Activated naive CD4-positive, alpha-beta T cell treated with anti-CD3 and anti-CD28 coated beads, Interleukin-2, amount 50 U/mL, for 24 hours (primary cell): ENCODE measurements at regions not wholly inside any gene's neighbourhood (a gene's known extent, or its start where the extent isn't known, plus 50 kb on each side); places are given as distances from the start of the nearest gene placed in this dataset.
A peak's percentile ranks its signal among the peaks of the same experiment; 100 is the strongest.

Experiments
- H3K27ac Mint-ChIP-seq: one replicate; pipeline ENCODE4 v1.8.0; 2021; ENCODE audit warnings: mild to moderate bottlenecking, mixed read lengths
- H3K27me3 Mint-ChIP-seq: one replicate; pipeline ENCODE4 v1.8.0; 2021; ENCODE audit warnings: mixed read lengths
- H3K36me3 Mint-ChIP-seq: one replicate; pipeline ENCODE4 v1.8.0; 2021; ENCODE audit warnings: mixed read lengths
- H3K4me1 Mint-ChIP-seq: one replicate; pipeline ENCODE4 v1.8.0; 2021; ENCODE audit warnings: mixed read lengths
- H3K4me3 Mint-ChIP-seq: one replicate; pipeline ENCODE4 v1.8.0; 2021; ENCODE audit warnings: mild to moderate bottlenecking, mixed read lengths
- H3K9me3 Mint-ChIP-seq: one replicate; pipeline ENCODE4 v1.8.0; 2021; ENCODE audit warnings: mixed read lengths

DNA sequence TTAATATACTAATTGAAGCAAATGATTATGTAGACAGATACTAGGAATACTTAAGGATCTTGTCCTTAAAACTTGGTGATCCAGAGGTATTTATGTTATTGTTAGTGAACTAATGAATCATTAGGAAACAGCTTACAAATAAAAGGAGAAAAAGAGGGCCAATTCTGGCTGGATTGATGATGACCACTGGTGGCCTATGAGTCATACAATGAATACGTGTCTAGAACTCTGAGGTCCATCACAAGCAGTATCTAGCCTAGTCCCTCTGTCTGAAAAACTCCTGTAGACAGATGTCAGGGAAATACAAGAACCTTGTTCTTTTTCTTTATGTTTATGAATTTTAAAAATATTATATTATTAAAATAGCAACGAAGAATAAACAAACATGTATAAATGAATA, 51.7 kb upstream of the RTL1 start:
- Mint-ChIP-seq H3K27me3 (peaks cover 15% of the 10 kb centered on the region), H3K4me3 (no peak overlapping the region), H3K9me3 (no peaks in the 10 kb centered on the region), H3K36me3 (no peaks in the 10 kb centered on the region), H3K4me1 (no peaks in the 10 kb centered on the region), H3K27ac (no peak overlapping the region)

DNA sequence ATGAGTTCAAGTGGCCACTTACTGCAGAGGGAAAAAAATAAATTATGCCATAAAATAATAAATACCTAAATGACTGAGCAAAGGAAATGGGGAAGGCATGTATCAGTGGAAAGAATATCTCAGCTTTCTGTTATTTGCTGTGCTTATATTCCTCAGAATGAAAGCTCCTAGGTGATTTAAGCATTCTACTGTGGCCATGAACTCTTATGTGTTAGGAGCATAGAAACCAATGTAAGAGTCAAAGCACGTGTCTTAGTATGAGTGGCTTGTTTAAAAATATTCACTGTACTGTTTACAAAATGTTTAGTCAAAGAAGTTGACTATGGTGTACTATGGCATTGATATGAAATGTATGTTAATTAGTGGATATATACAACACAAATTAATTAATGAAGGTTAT, 59.0 kb upstream of the RTL1 start:
- no peaks in the 10 kb centered on the region for H3K36me3 Mint-ChIP-seq
- peaks cover 19% of the 10 kb centered on the region for H3K27me3 Mint-ChIP-seq
- no peaks in the 10 kb centered on the region for H3K9me3 Mint-ChIP-seq
- H3K4me1 Mint-ChIP-seq, result no peaks in the 10 kb centered on the region
- no peak overlapping the region for H3K4me3 Mint-ChIP-seq
- no peak overlapping the region for H3K27ac Mint-ChIP-seq

DNA sequence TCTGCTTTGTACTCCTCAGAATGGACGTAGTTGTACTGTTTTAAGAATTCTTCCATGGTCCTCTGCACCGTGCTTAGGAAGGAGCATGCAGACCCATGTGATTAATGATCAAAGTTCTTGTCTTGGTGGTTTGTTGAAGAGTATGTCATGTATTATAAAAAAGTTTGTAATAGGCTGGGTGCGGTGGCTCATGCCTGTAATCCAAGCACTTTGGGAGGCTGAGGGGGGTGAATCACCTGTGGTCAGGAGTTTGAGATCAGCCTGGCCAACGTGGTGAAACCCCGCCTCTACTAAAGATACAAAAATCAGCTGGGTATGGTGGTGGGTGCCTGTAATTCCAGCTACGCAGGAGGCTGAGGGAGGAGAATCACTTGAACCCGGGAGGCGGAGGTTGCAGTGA, 61.8 kb upstream of the RTL1 start:
- Mint-ChIP-seq H3K4me1 (no peaks in the 10 kb centered on the region), H3K4me3 (no peak overlapping the region), H3K36me3 (no peaks in the 10 kb centered on the region), H3K27ac (no peak overlapping the region), H3K9me3 (no peaks in the 10 kb centered on the region), H3K27me3 (peaks cover 10% of the 10 kb centered on the region)

DNA sequence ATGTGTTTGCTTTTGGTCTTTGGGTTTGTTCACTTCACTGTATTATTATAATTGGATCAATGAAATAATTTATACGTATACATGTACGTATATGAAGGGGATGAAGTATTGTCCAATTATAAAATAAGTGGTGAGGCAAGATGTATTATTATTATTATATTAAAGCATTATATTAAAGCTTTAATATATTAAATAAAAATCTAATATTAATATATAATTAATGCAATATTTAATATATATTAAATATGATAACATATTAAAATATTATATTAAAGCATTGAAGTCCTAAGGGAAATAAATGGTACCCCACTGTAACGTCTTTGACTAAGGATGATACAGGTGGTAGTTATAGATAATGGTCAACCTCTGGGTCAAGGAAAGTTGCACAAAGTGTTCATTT, 63.7 kb upstream of the RTL1 start:
- no peaks in the 10 kb centered on the region for H3K9me3 Mint-ChIP-seq
- no peaks in the 10 kb centered on the region for H3K4me1 Mint-ChIP-seq

DNA sequence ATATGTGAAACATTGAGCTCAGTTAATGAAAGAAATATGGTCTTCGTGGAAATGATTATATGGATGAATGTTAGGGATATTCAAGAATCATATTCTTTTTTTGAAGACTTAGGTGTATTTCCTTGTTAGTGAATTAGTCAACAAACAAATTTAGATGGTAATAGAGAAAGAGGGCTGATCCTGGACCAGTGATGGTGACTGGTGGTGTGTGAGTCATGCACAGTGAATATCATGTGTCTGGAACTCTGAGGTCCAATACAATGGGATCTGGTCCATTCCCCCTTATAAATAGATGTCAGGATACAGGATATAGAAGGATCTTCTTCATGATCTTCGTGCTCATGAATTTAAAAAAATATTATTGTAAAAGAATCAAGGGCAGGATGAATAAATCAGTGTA, 64.4 kb upstream of the RTL1 start:
- no peaks in the 10 kb centered on the region for H3K9me3 Mint-ChIP-seq
- H3K4me3 Mint-ChIP-seq, result no peak overlapping the region
- H3K36me3 Mint-ChIP-seq, result no peaks in the 10 kb centered on the region
- no peaks in the 10 kb centered on the region for H3K4me1 Mint-ChIP-seq
- peaks cover 11% of the 10 kb centered on the region for H3K27me3 Mint-ChIP-seq
- no peak overlapping the region for H3K27ac Mint-ChIP-seq

More for the DNA sequence above, 63.7 kb upstream of the RTL1 start:
- Mint-ChIP-seq H3K27ac (no peak overlapping the region), H3K36me3 (no peaks in the 10 kb centered on the region), H3K27me3 (peaks cover 5% of the 10 kb centered on the region), H3K4me3 (no peak overlapping the region)

DNA sequence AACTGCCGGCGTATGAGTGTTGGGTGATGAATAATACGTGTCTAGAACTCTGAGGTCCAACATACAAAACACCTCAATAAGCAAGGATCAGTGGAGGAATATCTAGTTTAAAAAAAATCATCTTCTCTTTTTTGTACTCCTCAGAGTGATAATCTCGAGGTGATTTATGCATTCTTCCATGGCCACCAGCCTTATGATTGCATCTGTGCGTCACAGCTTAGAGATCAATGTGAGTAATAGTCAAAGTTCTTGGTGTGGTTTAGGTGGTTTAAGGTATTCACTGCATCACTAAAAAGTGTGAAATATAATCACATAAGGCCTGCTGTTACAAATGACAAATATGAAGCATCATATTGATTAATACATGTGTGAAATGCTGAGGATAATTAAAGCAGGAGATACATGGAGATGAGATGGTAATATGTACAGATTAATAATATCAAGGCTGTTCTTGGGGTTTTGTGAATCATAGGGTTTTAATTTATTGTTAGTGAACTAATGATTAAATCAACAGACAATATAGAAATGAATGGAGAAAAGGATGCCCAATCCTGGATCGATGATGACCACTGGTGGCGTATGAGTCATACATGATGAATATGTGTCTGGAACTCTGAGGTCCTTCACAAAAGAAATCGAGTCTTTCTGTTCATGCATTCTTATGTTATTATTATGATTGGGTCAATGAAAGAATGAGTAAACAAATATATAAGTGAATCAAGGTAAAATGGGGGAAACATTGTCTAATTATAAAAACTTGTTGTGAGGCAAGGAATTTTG, 68.8 kb upstream of the RTL1 start:
- Mint-ChIP-seq H3K36me3 (no peaks in the 10 kb centered on the region), H3K27ac (no peak overlapping the region), H3K4me1 (no peaks in the 10 kb centered on the region), H3K4me3 (no peak overlapping the region), H3K9me3 (no peaks in the 10 kb centered on the region), H3K27me3 (peaks cover 7% of the 10 kb centered on the region)

DNA sequence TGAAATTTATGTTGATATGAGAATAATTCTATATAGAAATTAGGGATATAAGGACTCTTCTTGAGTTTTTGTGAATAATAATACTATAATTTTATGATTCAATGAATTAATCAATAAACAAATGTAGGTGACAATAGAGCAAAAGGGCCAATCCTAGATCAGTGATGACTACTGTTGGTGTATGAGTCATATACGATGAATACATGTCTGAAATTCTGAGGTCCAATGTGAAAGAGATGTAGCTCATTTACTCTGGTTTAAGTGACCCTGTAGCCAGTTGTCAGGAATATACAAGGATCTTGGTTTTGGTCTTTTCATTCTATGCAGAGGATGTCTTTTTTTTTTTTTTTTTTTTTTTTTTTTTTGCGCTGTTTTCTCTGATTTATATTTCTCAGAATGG, 72.1 kb upstream of the RTL1 start:
- Mint-ChIP-seq H3K27ac (no peak overlapping the region), H3K9me3 (no peaks in the 10 kb centered on the region), H3K4me1 (no peaks in the 10 kb centered on the region), H3K36me3 (no peaks in the 10 kb centered on the region), H3K4me3 (no peak overlapping the region), H3K27me3 (peaks cover 14% of the 10 kb centered on the region)

DNA sequence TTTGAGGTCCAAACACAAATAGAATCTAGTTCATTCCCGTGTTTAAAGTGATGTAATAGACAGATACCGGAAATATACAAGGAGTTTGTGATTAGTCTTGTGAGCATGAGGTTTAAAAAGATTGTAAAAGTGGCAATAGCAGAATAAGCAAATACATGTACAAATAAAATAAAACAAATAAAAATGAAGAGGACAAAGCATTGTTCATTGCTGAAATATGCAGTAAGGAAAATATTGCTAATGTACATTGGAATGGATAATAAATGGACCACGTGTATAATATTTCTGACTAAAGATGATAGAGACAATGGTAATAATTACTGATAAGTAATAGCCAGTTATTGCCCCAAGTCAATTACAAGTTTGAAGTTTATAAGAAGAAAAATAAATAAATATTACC, 75.6 kb upstream of the RTL1 start:
- no peaks in the 10 kb centered on the region for H3K36me3 Mint-ChIP-seq
- H3K27me3 Mint-ChIP-seq, result peaks cover 18% of the 10 kb centered on the region
- H3K4me1 Mint-ChIP-seq, result no peaks in the 10 kb centered on the region
- no peaks in the 10 kb centered on the region for H3K9me3 Mint-ChIP-seq
- no peak overlapping the region for H3K4me3 Mint-ChIP-seq
- no peak overlapping the region for H3K27ac Mint-ChIP-seq

DNA sequence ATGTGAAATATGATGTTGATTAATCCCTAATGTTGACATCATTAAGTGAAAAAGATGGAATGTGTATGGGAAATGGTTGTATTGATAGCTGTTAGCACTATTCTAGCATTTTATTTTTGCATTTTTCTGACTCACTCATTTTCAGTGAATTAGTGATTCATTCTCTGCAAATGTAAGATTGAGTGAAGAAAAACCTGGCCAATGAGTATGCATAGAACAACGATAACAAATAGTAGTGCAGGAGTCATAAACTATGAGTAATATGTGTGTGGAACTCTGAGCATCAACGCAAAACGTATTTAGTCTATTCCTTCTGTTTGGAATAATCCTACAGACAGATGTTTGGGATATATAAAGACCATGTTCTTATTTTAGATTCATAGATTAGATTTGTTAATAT, 76.3 kb upstream of the RTL1 start:
- H3K4me1 Mint-ChIP-seq, result no peaks in the 10 kb centered on the region
- no peak overlapping the region for H3K4me3 Mint-ChIP-seq
- no peaks in the 10 kb centered on the region for H3K36me3 Mint-ChIP-seq
- peaks cover 18% of the 10 kb centered on the region for H3K27me3 Mint-ChIP-seq
- H3K27ac Mint-ChIP-seq, result no peak overlapping the region
- no peaks in the 10 kb centered on the region for H3K9me3 Mint-ChIP-seq

DNA sequence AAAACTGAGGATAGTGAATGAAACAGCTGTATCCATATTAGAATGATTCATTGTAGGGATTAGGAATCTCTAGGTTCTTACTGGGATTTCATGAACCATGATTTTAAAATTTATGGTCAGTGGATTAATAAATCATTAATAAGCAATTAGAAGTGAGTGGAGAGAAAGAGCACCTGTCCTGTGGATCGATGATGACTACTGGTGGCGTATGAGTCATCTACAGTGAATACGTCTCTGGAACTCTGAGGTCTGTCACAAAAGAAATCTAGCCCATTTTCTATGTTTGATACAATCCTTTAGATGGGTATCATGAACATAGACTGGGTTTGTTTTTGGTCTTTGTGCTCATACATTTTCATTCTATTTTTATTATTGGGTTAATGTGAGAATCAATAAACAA, 77.3 kb upstream of the RTL1 start:
- no peak overlapping the region for H3K4me3 Mint-ChIP-seq
- H3K36me3 Mint-ChIP-seq, result no peaks in the 10 kb centered on the region
- H3K27ac Mint-ChIP-seq, result peak overlapping the region; percentile 36
- no peaks in the 10 kb centered on the region for H3K9me3 Mint-ChIP-seq
- no peaks in the 10 kb centered on the region for H3K4me1 Mint-ChIP-seq
- H3K27me3 Mint-ChIP-seq, result peaks cover 20% of the 10 kb centered on the region

DNA sequence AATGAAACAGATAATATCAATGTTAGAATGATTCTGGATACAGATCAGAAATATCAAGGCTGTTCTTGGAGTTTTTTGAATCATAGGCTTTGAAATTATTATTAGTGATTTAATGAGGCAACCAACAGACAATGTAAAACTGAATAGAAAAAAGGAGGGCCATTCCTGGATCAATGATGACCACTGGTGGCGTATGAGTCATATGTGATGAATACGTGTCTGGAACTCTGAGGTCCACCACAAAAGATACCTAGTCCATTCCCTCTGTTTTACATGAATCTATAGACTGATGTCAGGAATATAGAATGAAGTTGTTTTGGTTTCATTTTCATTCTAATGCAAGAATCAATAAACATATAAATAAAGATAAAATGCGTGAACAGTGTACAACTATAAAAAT, 78.3 kb upstream of the RTL1 start:
- no peaks in the 10 kb centered on the region for H3K36me3 Mint-ChIP-seq
- H3K27ac Mint-ChIP-seq, result no peak overlapping the region
- peaks cover 20% of the 10 kb centered on the region for H3K27me3 Mint-ChIP-seq
- no peaks in the 10 kb centered on the region for H3K9me3 Mint-ChIP-seq
- H3K4me1 Mint-ChIP-seq, result no peaks in the 10 kb centered on the region
- H3K4me3 Mint-ChIP-seq, result no peak overlapping the region

DNA sequence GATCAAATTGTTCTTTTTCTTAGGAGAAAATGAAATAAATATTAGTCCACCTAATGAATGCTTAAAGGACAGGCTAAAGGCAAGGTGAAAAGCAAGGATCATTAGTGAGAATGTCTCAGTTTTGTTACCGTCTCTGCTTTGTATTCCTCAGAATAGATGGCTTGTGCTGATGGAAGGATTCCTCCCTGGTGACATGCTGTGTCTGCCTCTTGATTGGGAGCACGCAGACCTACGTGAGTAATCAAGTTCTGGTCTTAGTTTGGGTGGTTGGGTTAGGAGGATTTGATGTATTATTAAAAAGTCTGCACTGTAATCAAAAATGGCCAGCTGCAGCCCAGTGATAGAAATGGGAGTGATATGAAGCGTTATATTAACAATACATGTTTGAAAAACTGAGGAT, 78.8 kb upstream of the RTL1 start:
- H3K4me1 Mint-ChIP-seq, result no peaks in the 10 kb centered on the region
- no peaks in the 10 kb centered on the region for H3K9me3 Mint-ChIP-seq
- H3K27ac Mint-ChIP-seq, result no peak overlapping the region
- no peak overlapping the region for H3K4me3 Mint-ChIP-seq
- H3K36me3 Mint-ChIP-seq, result no peaks in the 10 kb centered on the region
- peaks cover 20% of the 10 kb centered on the region for H3K27me3 Mint-ChIP-seq

DNA sequence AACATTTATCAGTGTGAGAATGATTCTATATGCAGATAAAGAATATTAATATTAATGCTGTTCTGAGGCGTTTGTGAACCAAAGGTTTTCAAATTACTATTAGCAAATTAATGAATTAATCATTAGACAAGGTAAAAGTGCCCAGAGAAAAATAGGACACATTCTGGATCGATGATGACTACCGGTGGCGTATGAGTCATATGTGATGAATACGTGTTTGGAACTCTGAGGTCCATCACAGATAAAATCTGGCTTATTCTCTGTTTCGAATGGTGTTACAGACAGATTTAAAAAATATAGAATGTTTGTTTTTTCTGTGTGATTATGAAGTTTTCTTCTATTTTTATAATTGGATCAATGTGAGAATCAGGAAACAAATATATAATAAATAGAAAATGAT, 79.2 kb upstream of the RTL1 start:
- no peak overlapping the region for H3K27ac Mint-ChIP-seq
- H3K9me3 Mint-ChIP-seq, result no peaks in the 10 kb centered on the region
- no peak overlapping the region for H3K4me3 Mint-ChIP-seq
- H3K27me3 Mint-ChIP-seq, result peaks cover 20% of the 10 kb centered on the region
- no peaks in the 10 kb centered on the region for H3K4me1 Mint-ChIP-seq
- H3K36me3 Mint-ChIP-seq, result no peaks in the 10 kb centered on the region

DNA sequence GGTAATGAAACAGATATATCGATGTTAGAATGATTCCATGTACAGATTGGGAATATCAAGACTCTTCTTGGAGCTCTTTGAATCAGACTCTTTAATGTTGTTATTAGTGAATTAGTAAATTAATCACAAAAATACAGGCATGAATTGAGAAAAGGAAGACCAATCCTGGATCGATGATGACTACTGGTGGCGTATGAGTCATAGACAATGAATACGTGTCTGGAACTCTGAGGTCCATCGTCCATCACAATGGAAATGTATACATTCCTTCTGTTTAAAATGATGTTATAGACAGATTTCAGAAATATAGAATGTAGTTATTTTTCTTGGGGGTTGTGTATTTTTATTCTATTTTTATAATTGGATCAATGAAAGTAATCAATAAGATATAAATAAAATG, 80.2 kb upstream of the RTL1 start:
- H3K36me3 Mint-ChIP-seq, result no peaks in the 10 kb centered on the region

DNA sequence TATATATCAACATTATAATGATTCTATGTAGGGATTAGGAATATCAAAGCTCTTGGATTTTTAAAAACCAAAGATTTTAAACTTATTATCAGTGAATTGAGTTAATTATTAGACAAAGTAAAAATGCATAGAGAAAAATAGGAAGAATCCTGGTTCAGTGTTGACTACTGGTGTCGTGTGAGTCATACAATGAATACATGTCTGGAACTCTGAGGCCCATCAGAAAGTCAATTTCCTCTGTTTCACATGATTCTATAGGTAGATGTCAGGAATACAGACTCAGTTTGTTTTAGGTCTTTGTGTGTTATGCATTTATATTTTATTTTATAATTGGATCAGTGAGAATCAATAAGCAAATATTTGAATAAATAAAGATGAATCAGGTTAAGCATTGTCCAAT, 84.5 kb upstream of the RTL1 start:
- Mint-ChIP-seq H3K4me1 (no peaks in the 10 kb centered on the region), H3K4me3 (no peak overlapping the region), H3K27me3 (peaks cover 11% of the 10 kb centered on the region), H3K36me3 (no peaks in the 10 kb centered on the region), H3K27ac (no peak overlapping the region), H3K9me3 (no peaks in the 10 kb centered on the region)

More for the DNA sequence above, 80.2 kb upstream of the RTL1 start:
- Mint-ChIP-seq H3K4me1 (no peaks in the 10 kb centered on the region), H3K27ac (no peak overlapping the region), H3K4me3 (no peak overlapping the region), H3K27me3 (peaks cover 20% of the 10 kb centered on the region), H3K9me3 (no peaks in the 10 kb centered on the region)

DNA sequence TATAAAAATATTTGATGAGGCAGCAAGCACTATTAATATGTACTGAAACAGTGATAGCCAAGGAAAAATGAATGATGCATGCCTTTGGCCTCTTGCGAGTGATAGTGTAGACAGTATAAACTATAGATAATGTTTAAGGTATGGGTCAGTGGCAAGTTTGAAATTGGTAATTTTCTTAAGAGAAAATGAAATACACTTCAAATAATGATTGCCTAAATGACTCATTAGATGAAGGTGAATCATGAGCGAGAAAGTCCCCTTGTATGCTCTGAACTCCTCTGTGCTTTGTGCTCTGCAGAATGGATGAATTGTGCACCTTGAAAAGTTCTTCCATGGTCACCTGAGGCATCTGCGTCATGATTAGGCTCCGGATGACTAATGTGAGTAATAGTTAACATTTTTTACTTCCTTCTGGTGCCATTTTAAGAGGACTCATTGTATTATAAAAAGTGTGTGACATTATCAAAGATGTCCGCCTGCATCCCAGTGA, 84.9 kb upstream of the RTL1 start:
- H3K4me1 Mint-ChIP-seq, result no peaks in the 10 kb centered on the region
- no peaks in the 10 kb centered on the region for H3K9me3 Mint-ChIP-seq
- no peak overlapping the region for H3K4me3 Mint-ChIP-seq
- peak overlapping the region; percentile 8 for H3K27ac Mint-ChIP-seq
- H3K27me3 Mint-ChIP-seq, result peaks cover 9% of the 10 kb centered on the region
- no peaks in the 10 kb centered on the region for H3K36me3 Mint-ChIP-seq

DNA sequence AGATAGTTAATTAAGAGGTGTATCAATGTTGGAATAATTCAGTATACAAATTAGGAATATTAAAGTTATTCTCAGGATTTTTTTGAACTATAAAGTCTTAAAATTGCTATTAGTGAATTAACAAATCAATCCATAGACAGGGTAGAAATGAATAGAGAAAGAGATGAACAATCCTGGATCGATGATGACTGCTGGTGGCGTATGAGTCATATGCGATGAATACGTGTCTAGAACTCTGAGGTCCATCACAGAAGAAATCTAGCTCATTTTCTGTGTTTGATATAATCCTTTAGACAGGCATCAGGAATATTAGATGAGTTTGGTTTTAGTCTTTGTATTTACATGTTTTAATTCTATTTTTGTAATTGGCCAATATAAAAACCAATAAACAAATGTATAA, 85.4 kb upstream of the RTL1 start:
- Mint-ChIP-seq H3K4me1 (no peaks in the 10 kb centered on the region), H3K36me3 (no peaks in the 10 kb centered on the region), H3K9me3 (no peaks in the 10 kb centered on the region), H3K27ac (no peak overlapping the region), H3K4me3 (no peak overlapping the region), H3K27me3 (peaks cover 7% of the 10 kb centered on the region)
